ENCODE measurements at regions not wholly inside any gene's neighbourhood (a gene's known extent, or its start where the extent isn't known, plus 50 kb on each side); places are given as distances from the start of the nearest gene placed in this dataset.

- no peak overlapping the region for H3K4me3 ChIP-seq (replicated peaks; ENCODE audit: insufficient read depth, low read length)
- DNase-seq (ENCODE audit: low read depth in 1 of 2, low spot score in 1 of 2): no peak
- no peak overlapping the region for H3K27ac ChIP-seq (replicated peaks)
- no peaks in the 10 kb centered on the region for H3K27me3 ChIP-seq (ENCODE audit: insufficient read depth, poor library complexity, severe bottlenecking)
- TF ChIP-seq CTCF (IDR thresholded peaks at IDR 0.05; ENCODE audit: insufficient read depth, low read length) (no peak), SPI1 (IDR thresholded peaks at IDR 0.05; ENCODE audit: borderline replicate concordance, low read depth) (no peak), GABPA (IDR thresholded peaks at IDR 0.05; ENCODE audit: low read depth) (no peak), POLR2AphosphoS5 (IDR thresholded peaks at IDR 0.05; ENCODE audit: low read depth) (no peak), REST (IDR thresholded peaks at IDR 0.05; ENCODE audit: insufficient replicate concordance, low read depth) (no peak)
Measured at GRCh38 chr13:89383891-89384290, 1712.7 kb downstream of the SLITRK5 start.

GRCh38 chr13:89393758-89394304 lies 1722.7 kb downstream of the SLITRK5 start:
- no peak for TF ChIP-seq SPI1 (IDR thresholded peaks at IDR 0.05; ENCODE audit: borderline replicate concordance, low read depth)
- no peak for TF ChIP-seq GABPA (IDR thresholded peaks at IDR 0.05; ENCODE audit: low read depth)
- no peak for TF ChIP-seq POLR2AphosphoS5 (IDR thresholded peaks at IDR 0.05; ENCODE audit: low read depth)
- no peak for TF ChIP-seq CTCF (IDR thresholded peaks at IDR 0.05; ENCODE audit: insufficient read depth, low read length)
- no peak for TF ChIP-seq REST (IDR thresholded peaks at IDR 0.05; ENCODE audit: insufficient replicate concordance, low read depth)
- DNase-seq (ENCODE audit: low read depth in 1 of 2, low spot score in 1 of 2): no peak
- Histone ChIP-seq H3K27ac (replicated peaks) (no peak overlapping the region), H3K27me3 (ENCODE audit: insufficient read depth, poor library complexity, severe bottlenecking) (no peaks in the 10 kb centered on the region), H3K4me3 (replicated peaks; ENCODE audit: insufficient read depth, low read length) (no peak overlapping the region)

GRCh38 chr13:89401264-89401675 lies 1730.1 kb downstream of the SLITRK5 start:
- TF ChIP-seq SPI1 (IDR thresholded peaks at IDR 0.05; ENCODE audit: borderline replicate concordance, low read depth): no peak
- no peak for TF ChIP-seq CTCF (IDR thresholded peaks at IDR 0.05; ENCODE audit: insufficient read depth, low read length)
- TF ChIP-seq POLR2AphosphoS5 (IDR thresholded peaks at IDR 0.05; ENCODE audit: low read depth): no peak
- no peak for TF ChIP-seq GABPA (IDR thresholded peaks at IDR 0.05; ENCODE audit: low read depth)
- TF ChIP-seq REST (IDR thresholded peaks at IDR 0.05; ENCODE audit: insufficient replicate concordance, low read depth): no peak
- H3K27ac ChIP-seq (replicated peaks): peak overlapping the region; percentile 53
- H3K27me3 ChIP-seq (ENCODE audit: insufficient read depth, poor library complexity, severe bottlenecking): no peaks in the 10 kb centered on the region
- peak in 1 of 2 experiments; percentile 43 for DNase-seq (ENCODE audit: low read depth in 1 of 2, low spot score in 1 of 2)
- no peak overlapping the region for H3K4me3 ChIP-seq (replicated peaks; ENCODE audit: insufficient read depth, low read length)
